Heart left ventricle (tissue), 16 donors: ENCODE measurements at regions not wholly inside any gene's neighbourhood (a gene's known extent, or its start where the extent isn't known, plus 50 kb on each side); places are given as distances from the start of the nearest gene placed in this dataset.

Source experiments
- ATAC-seq, 4 donors: fragments of 200-7000 bp; cut with Tn5 transposase; one replicate each; pipeline ENCODE4 v1.9.1; 2020 to 2022; ENCODE audit warnings: moderate library complexity in 4 of 4, mild to moderate bottlenecking in 3 of 4, moderate number of reproducible peaks in 1 of 4
- DNase-seq, 5 donors: peaks; one replicate each; pipeline ENCODE4 v3.0.0-alpha.2; 2020
- H3K27ac ChIP-seq, 12 donors: fragments of 200-600 bp; sonication (generic) in 4 of 12; one replicate each; pipeline versions ENCODE4 v1.5.0 to v1.8.0; 2016 to 2022; ENCODE audit warnings: mild to moderate bottlenecking in 2 of 12
- H3K27me3 ChIP-seq, 9 donors: fragments of 200-600 bp; sonication (generic) in 2 of 9; one replicate each; pipeline versions ENCODE4 v1.5.1 to v1.8.0; 2016 to 2022; ENCODE audit warnings: mild to moderate bottlenecking in 3 of 9
- H3K36me3 ChIP-seq, 9 donors: fragments of 200-600 bp; sonication (generic) in 2 of 9; one replicate each; pipeline versions ENCODE4 v1.5.0 to v1.8.0; 2018 to 2022; ENCODE audit warnings: mild to moderate bottlenecking in 2 of 9
- H3K4me1 ChIP-seq, 12 donors: fragments of 200-600 bp; sonication (generic) in 4 of 12; one replicate each; pipeline versions ENCODE4 v1.5.0 to v1.8.0; 2016 to 2022; ENCODE audit warnings: mild to moderate bottlenecking in 3 of 12
- H3K4me3 ChIP-seq, 12 donors: fragments of 200-600 bp; sonication (generic) in 4 of 12; one replicate each; pipeline versions ENCODE4 v1.5.0 to v1.8.0; 2017 to 2022; ENCODE audit warnings: mild to moderate bottlenecking in 9 of 12, moderate library complexity in 4 of 12
- H3K9me3 ChIP-seq, 12 donors: fragments of 200-600 bp; sonication (generic) in 4 of 12; one replicate each; pipeline versions ENCODE4 v1.5.0 to v1.8.0; 2016 to 2022; ENCODE audit warnings: mild to moderate bottlenecking in 1 of 12
- CTCF ChIP-seq, 12 donors: fragments of 200-600 bp; sonication (generic) in 4 of 12; IDR thresholded peaks; one replicate each; pipeline versions ENCODE4 v1.5.0 to v1.8.0; 2018 to 2022; ENCODE audit warnings: antibody characterized with exemption in 12 of 12, mild to moderate bottlenecking in 5 of 12
- POLR2A ChIP-seq, 2 donors: fragments of 450-650 bp; IDR thresholded peaks; one replicate each; pipeline ENCODE4 v1.6.1; 2017; ENCODE audit warnings: antibody characterized with exemption in 2 of 2, mild to moderate bottlenecking in 2 of 2, moderate library complexity in 2 of 2
- WGBS, 4 donors: extraction: QIAGEN DNeasy Blood & Tissue Kit in 2 of 4; methylation state at CpG; one replicate each; pipeline versions ENCODE4 v1.1.5 to v1.1.7; 2013 to 2018; 5-methylcytosine and 5-hydroxymethylcytosine counted together
- intact Hi-C, 10 donors: fragments of 100-400 bp; cut with DNase I; formaldehyde crosslinking; loops; one replicate each; pipeline versions ENCODE4 v1.11.1 to v1.14.2; 2022
- donor health status: ischemic (EF 13 %, LVEDD 7.1; RV severe dilation, severe dysfunction).
- donor health status: healthy with polysubstance abuse.
- donor health status: DM: no; HTN: yes; CAD: no.
- donor health status: DM: no; HTN: no; CAD: no.
- donor health status: ischemic (EF 25% LVEDD 6.9; RV normal size, moderate dysfunction).
- donor health status: ischemic (EF 25% LVEDD 5.7; RV mildly dilated, moderate dysfunction).
- donor health status: healthy.
- donor health status: DM: yes; HTN: yes; CAD: no.
- donor health status: ischemic (EF 35%, LVEDD 5.7; RV mildly dilated, moderate dysfunction).
- donor health status: nonischemic (EF 11% LVEDD 7.7; RV severe dilation, severe dysfunction).
- donor health status: DM: yes; HTN: yes; CAD: no.
- donor health status: PGD.
- donor health status: ischemic (EF 29% LVEDD 5.4; RV normal size, mild dysfunction).
- donor health status: nonischemic (EF 23%, LVEDD 6.1; RV moderate dilation, normal function).

GRCh38 chr2:234275515-234275914 is 221.4 kb downstream of the ARL4C start:
- Histone ChIP-seq H3K27me3 (no peaks in the 10 kb centered on the region), H3K4me1 (peaks cover 0 to 8% (median 0%) of the 10 kb centered on the region in 12 donors), H3K4me3 (no peak overlapping the region), H3K9me3 (no peaks in the 10 kb centered on the region), H3K36me3 (no peaks in the 10 kb centered on the region), H3K27ac (no peak overlapping the region)
- 58 to 61% (median 59%) methylated on average over 2 of the region's 2 CpGs for WGBS, 4 donors
- ATAC-seq, result no peak
- intact Hi-C loops, result no loop called here
- TF ChIP-seq CTCF (IDR thresholded peaks at IDR 0.05) (no peak), POLR2A (IDR thresholded peaks at IDR 0.05) (no peak)
- DNase-seq, result no peak

- ATAC-seq (no peak), DNase-seq (no peak)
- Histone ChIP-seq H3K27ac (no peak overlapping the region), H3K4me1 (peaks cover 0 to 8% (median 0%) of the 10 kb centered on the region in 12 donors), H3K9me3 (no peaks in the 10 kb centered on the region), H3K36me3 (no peaks in the 10 kb centered on the region), H3K4me3 (no peak overlapping the region), H3K27me3 (no peaks in the 10 kb centered on the region)
- intact Hi-C loops, result no loop called here
- TF ChIP-seq CTCF (IDR thresholded peaks at IDR 0.05), result no peak
- 82 to 90% (median 85%) methylated on average over 9 of the region's 9 CpGs for WGBS, 4 donors
Observed at GRCh38 chr2:234273887-234274584, 222.8 kb downstream of the ARL4C start.

- Histone ChIP-seq H3K9me3 (no peaks in the 10 kb centered on the region), H3K4me3 (no peak overlapping the region), H3K27me3 (no peaks in the 10 kb centered on the region), H3K27ac (no peak overlapping the region), H3K36me3 (no peaks in the 10 kb centered on the region), H3K4me1 (peaks cover 0 to 8% (median 0%) of the 10 kb centered on the region in 12 donors)
- TF ChIP-seq CTCF (IDR thresholded peaks at IDR 0.05) (no peak), POLR2A (IDR thresholded peaks at IDR 0.05) (no peak)
- intact Hi-C loops, result no loop called here
- DNase-seq (no peak), ATAC-seq (no peak)
- 73 to 91% (median 81%) methylated on average over 5 of the region's 5 CpGs for WGBS, 4 donors
Observed at GRCh38 chr2:234272069-234272850, 221.8 kb downstream of the SPP2 start.

- intact Hi-C loops, result no loop called here
- H3K27ac ChIP-seq, result no peak overlapping the region
- H3K27me3 ChIP-seq, result no peaks in the 10 kb centered on the region
- ATAC-seq (no peak), DNase-seq (no peak)
- no peaks in the 10 kb centered on the region for H3K36me3 ChIP-seq
- WGBS, 4 donors, result 79 to 96% (median 85%) methylated on average over 4 of the region's 4 CpGs
- TF ChIP-seq CTCF (IDR thresholded peaks at IDR 0.05), result no peak
- no peak for TF ChIP-seq POLR2A (IDR thresholded peaks at IDR 0.05)
- no peaks in the 10 kb centered on the region for H3K9me3 ChIP-seq
- H3K4me1 ChIP-seq, result peaks cover 0 to 8% (median 0%) of the 10 kb centered on the region in 12 donors
- no peak overlapping the region for H3K4me3 ChIP-seq
Observed at GRCh38 chr2:234271338-234271737, 220.8 kb downstream of the SPP2 start.
